Activated CD4-positive, alpha-beta T cell treated with anti-CD3 and anti-CD28 coated beads for 24 hours (primary cell): ENCODE measurements at regions not wholly inside any gene's neighbourhood (a gene's known extent, or its start where the extent isn't known, plus 50 kb on each side); places are given as distances from the start of the nearest gene placed in this dataset.

Source experiments
- DNase-seq, 2 donors: peaks; one replicate each; pipeline ENCODE4 v3.0.0-alpha.2; 2020; ENCODE audit warnings: low read depth in 2 of 2

DNA sequence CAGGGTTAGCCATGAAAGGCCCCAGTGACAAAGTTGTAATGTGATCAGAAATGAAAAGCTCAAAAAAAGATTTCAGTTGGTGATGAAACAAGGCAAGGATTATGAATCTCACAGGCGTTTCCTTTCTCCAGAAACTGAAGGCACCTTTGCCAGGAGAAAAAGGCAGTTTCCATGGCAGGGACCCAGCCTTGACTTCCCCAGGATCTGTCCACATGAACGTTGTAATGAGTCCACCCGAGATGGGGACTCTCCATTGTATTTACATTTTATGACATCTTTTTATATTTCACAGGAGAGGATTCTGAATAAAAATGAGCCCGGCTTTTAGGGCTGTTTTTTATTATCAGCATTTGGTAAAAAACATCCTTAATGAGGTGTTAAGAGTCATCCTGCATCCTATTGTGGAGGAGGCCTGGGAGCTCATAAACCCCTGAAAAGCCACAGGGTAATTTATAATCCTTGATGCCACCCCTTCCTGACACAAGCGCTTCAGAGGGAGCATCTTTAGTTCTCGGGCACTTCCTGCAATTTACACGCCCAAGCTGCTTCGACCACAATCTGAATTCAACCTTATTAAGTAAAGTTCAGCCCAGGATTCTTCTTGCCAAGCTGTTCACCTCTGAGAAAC is 74.1 kb upstream of the SALL4 start:
- no peak for DNase-seq

- no peak for DNase-seq
Observed at GRCh38 chr20:51873652-51874051, 71.3 kb upstream of the SALL4 start.

DNA sequence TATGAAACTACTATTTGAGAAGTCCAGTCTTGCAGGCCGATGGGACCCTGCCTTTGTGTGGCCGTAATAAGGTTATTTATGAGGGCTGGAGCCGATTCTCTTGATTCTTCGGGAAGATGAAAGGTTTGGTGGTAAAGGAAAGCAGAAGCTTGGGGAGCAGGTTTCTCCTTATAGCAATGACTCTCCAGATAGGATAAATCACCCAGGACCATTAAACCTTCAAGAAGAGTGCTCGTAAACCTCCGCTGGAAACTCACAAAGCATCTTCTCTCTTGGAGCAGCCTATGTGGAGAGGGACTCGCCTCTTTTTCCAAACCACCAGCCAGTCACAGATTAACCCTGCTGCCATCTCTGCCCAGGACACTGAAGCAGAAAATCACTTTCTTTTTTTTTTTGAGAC is 69.6 kb upstream of the SALL4 start:
- DNase-seq: no peak

DNA sequence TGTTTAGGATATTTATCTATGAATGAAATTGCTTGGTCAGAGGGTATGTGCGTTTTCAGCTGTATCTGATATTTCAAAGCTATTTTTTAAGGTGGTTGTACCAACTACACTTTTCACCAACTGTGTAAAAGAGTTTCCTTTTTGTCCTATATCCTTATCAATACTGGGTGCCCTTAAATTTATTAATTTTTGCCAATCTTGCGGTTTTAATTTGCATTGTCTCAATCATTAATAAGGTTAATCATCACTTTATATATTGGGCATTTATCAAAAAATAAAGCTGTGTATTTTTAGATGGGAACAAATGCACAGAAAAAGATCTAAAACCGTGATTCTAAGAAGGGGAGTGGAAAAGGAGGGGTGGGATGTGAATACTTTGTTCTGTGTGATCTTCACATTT is 66.7 kb upstream of the SALL4 start:
- DNase-seq: no peak

GRCh38 chr20:51867251-51867650 is 64.9 kb upstream of the SALL4 start:
- no peak for DNase-seq

GRCh38 chr20:51864967-51865366 is 62.6 kb upstream of the SALL4 start:
- no peak for DNase-seq

DNA sequence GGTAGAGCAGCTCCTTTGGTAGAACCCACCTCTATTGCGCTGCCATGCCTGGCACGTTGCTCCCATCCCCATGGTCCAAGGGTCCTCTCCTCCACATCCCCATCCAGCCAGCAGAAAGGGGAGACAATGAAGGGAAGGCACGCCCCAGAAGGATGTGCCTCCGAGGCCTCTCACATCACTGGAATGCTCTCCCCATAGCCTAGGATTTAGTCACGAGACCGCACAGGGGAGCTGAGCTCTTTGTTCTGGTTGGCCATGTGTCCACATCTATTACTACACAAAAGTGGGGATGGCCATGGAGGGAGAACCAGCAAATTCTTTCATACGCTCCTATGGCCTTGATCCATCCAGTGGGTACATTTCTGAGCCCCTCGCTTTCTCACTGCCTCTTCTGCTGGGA is 60.5 kb upstream of the SALL4 start:
- no peak for DNase-seq

DNA sequence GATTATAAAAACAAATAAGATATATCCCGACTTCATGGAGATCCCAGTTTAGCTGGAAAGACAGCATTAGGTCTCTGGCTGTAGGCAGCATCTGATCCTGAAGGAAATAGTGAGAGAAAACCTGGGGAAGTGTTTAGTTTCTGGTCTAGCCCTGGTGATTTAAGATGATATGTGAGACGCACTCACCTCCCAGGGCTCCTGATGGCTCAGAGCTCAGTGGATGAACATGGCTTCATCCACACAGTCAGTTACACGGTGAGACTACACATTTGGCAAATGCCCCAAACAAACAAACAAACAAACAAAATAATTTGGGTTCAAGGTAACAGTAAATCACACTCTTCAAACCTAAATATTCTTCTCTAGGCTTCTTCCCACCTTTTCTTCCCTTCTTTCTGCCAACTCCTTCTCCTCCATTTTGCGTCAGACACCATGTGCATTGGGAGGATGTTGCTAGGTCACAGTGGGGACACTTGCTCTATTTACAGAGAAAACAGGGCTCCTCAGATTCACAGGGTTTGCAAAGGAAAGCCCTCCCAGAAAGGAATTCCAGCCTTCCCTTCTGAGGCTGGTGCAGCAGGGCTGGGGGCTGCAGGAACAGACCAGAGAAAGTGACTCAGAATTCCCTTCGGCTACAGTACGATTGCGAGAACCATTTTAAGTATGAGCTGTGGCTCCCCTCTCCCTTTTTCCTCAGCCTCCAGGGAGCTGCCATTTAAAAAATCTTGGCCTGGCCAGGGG is 59.6 kb upstream of the SALL4 start:
- no peak for DNase-seq

- DNase-seq: no peak
Observed at GRCh38 chr20:51860111-51860882, 58.0 kb upstream of the SALL4 start.

DNA sequence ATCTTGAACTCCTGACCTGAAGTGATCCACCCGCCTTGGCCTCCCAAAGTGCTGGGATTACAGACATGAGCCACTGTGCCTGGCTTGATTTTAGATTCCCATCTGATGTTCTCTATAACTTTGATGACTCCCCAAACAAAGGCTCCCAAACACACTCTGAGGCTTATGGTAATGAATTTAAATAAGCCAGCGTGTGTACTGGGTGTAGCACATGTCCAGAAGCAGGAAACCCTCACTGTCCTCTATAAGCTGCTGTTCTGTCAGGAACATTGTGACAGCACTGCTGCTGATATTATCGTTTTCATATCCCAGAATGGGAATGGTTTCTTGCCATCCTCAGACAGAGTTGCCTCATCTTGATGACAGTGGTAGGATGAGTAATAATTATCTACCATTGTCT is 54.1 kb upstream of the SALL4 start:
- DNase-seq: no peak

DNA sequence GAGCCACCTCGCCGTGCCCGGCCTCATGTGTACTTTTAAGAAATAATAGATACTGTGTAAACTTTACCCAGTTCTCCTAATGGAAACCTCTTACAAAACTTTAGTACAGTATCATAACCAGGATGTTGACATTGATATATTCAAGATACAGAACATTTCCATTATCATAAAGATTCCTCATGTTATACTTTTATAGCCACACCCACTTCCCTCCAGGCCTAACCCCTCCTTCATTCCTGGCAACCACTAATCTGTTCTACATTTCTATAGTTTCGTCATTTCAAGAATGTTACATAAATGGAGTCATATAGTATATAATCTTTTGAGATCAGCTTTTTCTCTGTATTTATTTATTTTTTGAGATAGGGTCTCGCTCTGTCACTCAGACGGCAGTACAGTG is 52.6 kb upstream of the SALL4 start:
- no peak for DNase-seq
